ENCODE measurements at regions not wholly inside any gene's neighbourhood (a gene's known extent, or its start where the extent isn't known, plus 50 kb on each side); places are given as distances from the start of the nearest gene placed in this dataset.

DNA sequence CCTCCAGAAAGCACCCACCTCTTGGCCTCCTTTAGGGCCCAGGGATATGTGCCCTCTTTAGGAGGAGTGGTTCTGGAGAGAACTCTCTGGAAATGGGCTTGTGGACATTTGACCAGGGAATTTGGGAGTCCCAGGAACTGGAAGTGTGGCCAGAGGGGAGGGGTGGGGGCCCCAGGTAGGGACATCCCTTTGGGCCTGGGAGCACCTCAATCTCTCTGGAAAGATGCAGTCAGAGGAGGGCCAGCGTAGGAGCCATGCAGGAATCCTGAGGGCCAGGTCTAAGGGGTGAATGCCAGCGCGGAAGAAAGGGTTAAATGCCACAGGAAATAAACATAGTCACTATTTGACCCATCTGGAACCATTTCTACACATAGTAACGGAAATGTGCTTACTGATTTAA lies 50.3 kb upstream of the ITGA11 start:
- Histone ChIP-seq H3K4me1 (ENCODE audit: control insufficient read depth, insufficient read depth, low read length) (no peaks in the 10 kb centered on the region), H3K36me3 (ENCODE audit: control insufficient read depth, insufficient read depth, low read length) (no peaks in the 10 kb centered on the region), H3K4me3 (ENCODE audit: low read length) (no peak overlapping the region), H3K9me3 (ENCODE audit: control insufficient read depth, insufficient read depth, low read length) (no peaks in the 10 kb centered on the region), H3K27ac (ENCODE audit: low read length) (no peak overlapping the region), H3K27me3 (ENCODE audit: control insufficient read depth, insufficient read depth, low read length) (no peaks in the 10 kb centered on the region)
- H3K36me3 Mint-ChIP-seq, result no peaks in the 10 kb centered on the region
- DNase-seq (no peak), ATAC-seq (no peak)
- H3K27me3 Mint-ChIP-seq (ENCODE audit: low read depth in 2 of 2), result peaks cover 13 to 32% of the 10 kb centered on the region in 2 donors
- H3K4me1 Mint-ChIP-seq, result no peaks in the 10 kb centered on the region
- H3K27ac Mint-ChIP-seq, result no peak overlapping the region
- intact Hi-C loops (cut with micrococcal nuclease), result no loop called here
- H3K9me3 Mint-ChIP-seq, result no peaks in the 10 kb centered on the region
- 74% methylated on average over 3 of the region's 4 CpGs for WGBS (ENCODE audit: insufficient coverage)
- no peak overlapping the region for H3K4me3 Mint-ChIP-seq
- TF ChIP-seq, protein P1, sequence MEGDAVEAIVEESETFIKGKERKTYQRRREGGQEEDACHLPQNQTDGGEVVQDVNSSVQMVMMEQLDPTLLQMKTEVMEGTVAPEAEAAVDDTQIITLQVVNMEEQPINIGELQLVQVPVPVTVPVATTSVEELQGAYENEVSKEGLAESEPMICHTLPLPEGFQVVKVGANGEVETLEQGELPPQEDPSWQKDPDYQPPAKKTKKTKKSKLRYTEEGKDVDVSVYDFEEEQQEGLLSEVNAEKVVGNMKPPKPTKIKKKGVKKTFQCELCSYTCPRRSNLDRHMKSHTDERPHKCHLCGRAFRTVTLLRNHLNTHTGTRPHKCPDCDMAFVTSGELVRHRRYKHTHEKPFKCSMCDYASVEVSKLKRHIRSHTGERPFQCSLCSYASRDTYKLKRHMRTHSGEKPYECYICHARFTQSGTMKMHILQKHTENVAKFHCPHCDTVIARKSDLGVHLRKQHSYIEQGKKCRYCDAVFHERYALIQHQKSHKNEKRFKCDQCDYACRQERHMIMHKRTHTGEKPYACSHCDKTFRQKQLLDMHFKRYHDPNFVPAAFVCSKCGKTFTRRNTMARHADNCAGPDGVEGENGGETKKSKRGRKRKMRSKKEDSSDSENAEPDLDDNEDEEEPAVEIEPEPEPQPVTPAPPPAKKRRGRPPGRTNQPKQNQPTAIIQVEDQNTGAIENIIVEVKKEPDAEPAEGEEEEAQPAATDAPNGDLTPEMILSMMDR (IDR thresholded peaks at IDR 0.05), result no peak

DNA sequence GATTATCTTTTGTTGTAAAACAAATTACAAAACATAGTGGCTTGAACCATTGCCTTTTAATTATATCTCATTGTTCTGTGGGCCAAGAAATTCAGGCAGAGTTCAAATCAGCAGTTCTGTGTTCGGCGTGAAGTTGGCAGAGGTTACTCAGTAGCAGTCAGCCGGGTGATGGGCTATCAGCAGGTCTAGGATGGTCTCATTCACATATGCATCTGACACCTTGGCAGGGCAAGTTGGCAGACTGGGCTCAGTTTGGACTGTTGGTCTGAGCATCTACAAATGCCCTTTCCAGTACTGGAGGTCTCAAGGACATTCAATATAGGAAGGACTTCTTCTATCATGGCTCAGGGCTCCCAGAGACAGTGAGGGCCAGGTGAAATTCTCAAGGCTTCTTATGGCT lies 51.2 kb upstream of the ITGA11 start:
- intact Hi-C loops (cut with micrococcal nuclease), result no loop called here
- H3K36me3 Mint-ChIP-seq, result no peaks in the 10 kb centered on the region

DNA sequence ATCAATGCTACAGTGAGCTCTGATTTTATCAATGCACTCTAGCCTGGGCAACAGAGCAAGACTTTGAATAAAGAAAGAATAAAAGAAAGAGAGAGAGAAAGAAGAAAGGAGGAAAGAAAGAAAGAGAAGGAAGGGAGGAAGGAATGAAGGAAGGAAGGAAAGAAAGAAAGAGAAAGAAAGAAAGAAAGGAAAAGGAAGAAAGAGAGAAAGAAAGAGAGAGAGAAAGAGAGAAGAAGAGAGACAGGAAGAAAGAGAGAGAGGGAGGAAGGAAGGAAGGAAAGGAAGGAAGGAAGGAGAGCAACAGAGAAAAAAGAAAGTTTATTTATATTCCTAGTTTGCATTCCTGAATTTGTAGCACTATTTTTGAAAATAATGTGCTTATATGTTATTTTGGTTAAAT lies 52.3 kb upstream of the ITGA11 start:
- H3K4me3 ChIP-seq (ENCODE audit: low read length), result no peak overlapping the region
- no peak overlapping the region for H3K27ac ChIP-seq (ENCODE audit: low read length)
- intact Hi-C loops (cut with micrococcal nuclease), result no loop called here
- Mint-ChIP-seq H3K9me3 (no peaks in the 10 kb centered on the region), H3K36me3 (no peaks in the 10 kb centered on the region), H3K4me3 (no peak overlapping the region), H3K27me3 (ENCODE audit: low read depth in 2 of 2) (peaks cover 10 to 17% of the 10 kb centered on the region in 2 donors), H3K4me1 (no peaks in the 10 kb centered on the region), H3K27ac (no peak overlapping the region)
- H3K27me3 ChIP-seq (ENCODE audit: control insufficient read depth, insufficient read depth, low read length), result no peaks in the 10 kb centered on the region
- H3K9me3 ChIP-seq (ENCODE audit: control insufficient read depth, insufficient read depth, low read length), result no peaks in the 10 kb centered on the region
- DNase-seq, result no peak
- TF ChIP-seq, protein P1 (IDR thresholded peaks at IDR 0.05), result no peak
- no peaks in the 10 kb centered on the region for H3K4me1 ChIP-seq (ENCODE audit: control insufficient read depth, insufficient read depth, low read length)
- H3K36me3 ChIP-seq (ENCODE audit: control insufficient read depth, insufficient read depth, low read length), result no peaks in the 10 kb centered on the region
- ATAC-seq, result no peak

More for the DNA sequence above, 51.2 kb upstream of the ITGA11 start:
- H3K9me3 ChIP-seq (ENCODE audit: control insufficient read depth, insufficient read depth, low read length), result no peaks in the 10 kb centered on the region
- no peaks in the 10 kb centered on the region for H3K4me1 ChIP-seq (ENCODE audit: control insufficient read depth, insufficient read depth, low read length)
- H3K4me3 ChIP-seq (ENCODE audit: low read length), result no peak overlapping the region
- Mint-ChIP-seq H3K4me3 (no peak overlapping the region), H3K27ac (no peak overlapping the region), H3K9me3 (no peaks in the 10 kb centered on the region), H3K27me3 (ENCODE audit: low read depth in 2 of 2) (peaks cover 10 to 26% of the 10 kb centered on the region in 2 donors), H3K4me1 (no peaks in the 10 kb centered on the region)
- TF ChIP-seq, protein P1 (IDR thresholded peaks at IDR 0.05), result no peak
- no peak overlapping the region for H3K27ac ChIP-seq (ENCODE audit: low read length)
- H3K27me3 ChIP-seq (ENCODE audit: control insufficient read depth, insufficient read depth, low read length), result no peaks in the 10 kb centered on the region
- no peaks in the 10 kb centered on the region for H3K36me3 ChIP-seq (ENCODE audit: control insufficient read depth, insufficient read depth, low read length)
- whole genome bisulfite sequencing (ENCODE audit: insufficient coverage), result 98% methylated on average over 3 of the region's 3 CpGs
- ATAC-seq, result no peak
- DNase-seq, result no peak

DNA sequence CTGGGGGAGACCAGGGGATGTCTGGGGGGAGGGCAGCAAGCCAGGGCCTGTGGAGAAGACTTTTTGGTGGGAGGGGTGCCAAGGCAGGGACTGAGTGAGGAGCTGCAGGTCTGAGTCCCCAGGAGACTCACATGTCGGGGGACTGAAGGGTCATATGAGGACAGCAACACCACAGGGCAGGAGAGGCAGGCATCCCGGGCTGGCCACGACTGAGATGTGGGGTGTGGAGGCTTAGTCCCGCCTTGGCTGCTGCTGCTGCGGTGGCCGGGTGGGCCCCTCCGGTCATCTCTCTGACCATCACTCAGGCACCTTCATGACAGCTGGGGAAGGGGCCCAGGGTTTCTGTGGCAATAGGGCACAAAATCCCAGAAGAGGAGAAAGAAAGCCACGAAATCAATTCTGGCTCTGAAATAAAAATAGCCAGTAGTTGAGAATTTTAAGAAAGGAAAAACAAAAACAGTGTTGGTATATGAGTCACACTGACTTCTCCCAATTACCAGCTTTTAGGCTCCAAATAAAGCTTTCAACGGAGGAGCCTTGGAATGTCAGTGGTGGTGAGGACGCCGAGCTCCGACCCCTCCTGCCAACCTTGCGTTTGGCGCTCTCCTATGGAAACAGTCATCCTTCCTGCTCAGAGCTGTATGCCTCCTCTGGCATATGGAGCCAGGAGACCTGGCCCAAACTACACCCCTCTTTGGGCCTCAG lies 52.9 kb upstream of the ITGA11 start:
- H3K36me3 Mint-ChIP-seq, result no peaks in the 10 kb centered on the region
- DNase-seq (no peak), ATAC-seq (no peak)
- H3K4me1 ChIP-seq (ENCODE audit: control insufficient read depth, insufficient read depth, low read length), result no peaks in the 10 kb centered on the region
- no peaks in the 10 kb centered on the region for H3K4me1 Mint-ChIP-seq
- no peak overlapping the region for H3K27ac Mint-ChIP-seq
- intact Hi-C loops (cut with micrococcal nuclease), result no loop called here
- no peak overlapping the region for H3K4me3 Mint-ChIP-seq
- no peaks in the 10 kb centered on the region for H3K9me3 ChIP-seq (ENCODE audit: control insufficient read depth, insufficient read depth, low read length)
- TF ChIP-seq, protein P1 (IDR thresholded peaks at IDR 0.05), result no peak
- no peak overlapping the region for H3K4me3 ChIP-seq (ENCODE audit: low read length)
- no peaks in the 10 kb centered on the region for H3K9me3 Mint-ChIP-seq
- H3K27me3 ChIP-seq (ENCODE audit: control insufficient read depth, insufficient read depth, low read length), result no peaks in the 10 kb centered on the region
- no peak overlapping the region for H3K27ac ChIP-seq (ENCODE audit: low read length)
- 84% methylated on average over 14 of the region's 14 CpGs for WGBS (ENCODE audit: insufficient coverage)
- peaks cover 10 to 17% of the 10 kb centered on the region in 2 donors for H3K27me3 Mint-ChIP-seq (ENCODE audit: low read depth in 2 of 2)
- no peaks in the 10 kb centered on the region for H3K36me3 ChIP-seq (ENCODE audit: control insufficient read depth, insufficient read depth, low read length)

All from natural killer cell (primary cell).